WTC11 (cell line): ENCODE measurements at regions not wholly inside any gene's neighbourhood (a gene's known extent, or its start where the extent isn't known, plus 50 kb on each side); places are given as distances from the start of the nearest gene placed in this dataset.

ENCODE experiments used
- ATAC-seq: fragments of 200-7000 bp; cut with Tn5 transposase; 2 replicates; pipeline ENCODE4 v1.10.0; 2021; ENCODE audit warnings: mild to moderate bottlenecking, moderate library complexity
- CTCF ChIA-PET: fragments of 300-600 bp; sonication (Branson Sonifier 250); formaldehyde crosslinking; loops from one replicate; lab custom pipeline; 2021; ENCODE audit warnings: antibody characterized with exemption; lab: Charles Lee
- POLR2A ChIA-PET: fragments of 350-600 bp; sonication (Branson Sonifier 250); formaldehyde crosslinking; loops from one replicate; lab custom pipeline; 2021; ENCODE audit warnings: antibody characterized with exemption; lab: Charles Lee
- DNase-seq: peaks from one replicate; pipeline ENCODE4 v3.0.0; 2021; ENCODE audit warnings: low spot score
- H3K27ac Mint-ChIP-seq: 2 replicates; pipeline ENCODE4 v1.8.0; 2021; ENCODE audit warnings: mixed read lengths
- H3K27me3 Mint-ChIP-seq: 2 replicates; pipeline ENCODE4 v1.8.0; 2021; ENCODE audit warnings: low read depth, mild to moderate bottlenecking, moderate library complexity, mixed read lengths
- H3K36me3 Mint-ChIP-seq: 2 replicates; pipeline ENCODE4 v1.8.0; 2021; ENCODE audit warnings: mixed read lengths
- H3K4me1 Mint-ChIP-seq: 2 replicates; pipeline ENCODE4 v1.8.0; 2022; ENCODE audit warnings: mixed read lengths
- H3K4me3 Mint-ChIP-seq: 2 replicates; pipeline ENCODE4 v1.8.0; 2021; ENCODE audit warnings: mild to moderate bottlenecking, moderate library complexity, mixed read lengths
- H3K9me3 Mint-ChIP-seq: 2 replicates; pipeline ENCODE4 v1.8.0; 2021; ENCODE audit warnings: mixed read lengths
- ATF1 ChIP-seq: sonication (generic); formaldehyde crosslinking; IDR thresholded peaks from 2 replicates; pipeline ENCODE4 v1.8.1; 2023; ENCODE audit warnings: mild to moderate bottlenecking, moderate library complexity, missing genetic modification reagents
- ATF2 ChIP-seq: sonication (generic); formaldehyde crosslinking; IDR thresholded peaks from 2 replicates; pipeline ENCODE4 v1.8.1; 2022; ENCODE audit warnings: low read depth, missing genetic modification reagents, borderline replicate concordance
- CBFB ChIP-seq: sonication (generic); formaldehyde crosslinking; IDR thresholded peaks from 2 replicates; pipeline ENCODE4 v1.8.1; 2022; ENCODE audit warnings: mild to moderate bottlenecking, low read depth, missing genetic modification reagents
- E2F5 ChIP-seq: sonication (generic); formaldehyde crosslinking; IDR thresholded peaks from 2 replicates; pipeline ENCODE4 v1.8.1; 2022; ENCODE audit warnings: mild to moderate bottlenecking, moderate library complexity, missing genetic modification reagents
- ESRRA ChIP-seq: sonication (generic); formaldehyde crosslinking; IDR thresholded peaks from 2 replicates; pipeline ENCODE4 v1.8.1; 2022; ENCODE audit warnings: mild to moderate bottlenecking, missing genetic modification reagents, borderline replicate concordance
- GABPB1 ChIP-seq: sonication (generic); formaldehyde crosslinking; IDR thresholded peaks from 2 replicates; pipeline ENCODE4 v1.8.1; 2023; ENCODE audit warnings: mild to moderate bottlenecking, missing genetic modification reagents
- HMGXB4 ChIP-seq: sonication (generic); formaldehyde crosslinking; IDR thresholded peaks from 2 replicates; pipeline ENCODE4 v1.8.1; 2023; ENCODE audit warnings: mild to moderate bottlenecking, moderate library complexity, missing genetic modification reagents
- JAZF1 ChIP-seq: fragments of 250-450 bp; sonication (Bioruptor Pico); IDR thresholded peaks from 2 replicates; pipeline ENCODE4 v1.9.0; 2021; ENCODE audit warnings: moderate library complexity, mild to moderate bottlenecking, inconsistent platforms
- MAX ChIP-seq: sonication (generic); formaldehyde crosslinking; IDR thresholded peaks from 2 replicates; pipeline ENCODE4 v1.8.0; 2022; ENCODE audit warnings: mild to moderate bottlenecking, missing genetic modification reagents
- MXD4 ChIP-seq: fragments of 250-450 bp; sonication (Bioruptor Pico); IDR thresholded peaks from 2 replicates; pipeline ENCODE4 v1.8.0; 2021; ENCODE audit warnings: mild to moderate bottlenecking, moderate library complexity, borderline replicate concordance
- MYBL2 ChIP-seq: sonication (generic); formaldehyde crosslinking; IDR thresholded peaks from 2 replicates; pipeline ENCODE4 v1.8.1; 2023; ENCODE audit warnings: mild to moderate bottlenecking, moderate library complexity, missing genetic modification reagents
- NR1H2 ChIP-seq: sonication (generic); formaldehyde crosslinking; IDR thresholded peaks from 2 replicates; pipeline ENCODE4 v1.9.0; 2021; ENCODE audit warnings: mild to moderate bottlenecking, moderate library complexity, missing genetic modification reagents
- SMAD4 ChIP-seq: sonication (generic); formaldehyde crosslinking; IDR thresholded peaks from 2 replicates; pipeline ENCODE4 v1.8.0; 2022; ENCODE audit warnings: mild to moderate bottlenecking, missing genetic modification reagents
- SP1 ChIP-seq: sonication (generic); formaldehyde crosslinking; conservative IDR thresholded peaks from 2 replicates; pipeline ENCODE4 v1.8.1; 2022; ENCODE audit warnings: missing genetic modification reagents
- TEAD1 ChIP-seq: sonication (generic); formaldehyde crosslinking; IDR thresholded peaks from 2 replicates; pipeline ENCODE4 v1.8.0; 2022; ENCODE audit warnings: mild to moderate bottlenecking, missing genetic modification reagents
- TEAD4 ChIP-seq: sonication (generic); formaldehyde crosslinking; IDR thresholded peaks from 2 replicates; pipeline ENCODE4 v1.8.0; 2022; ENCODE audit warnings: mild to moderate bottlenecking, missing genetic modification reagents
- ZNF121 ChIP-seq: sonication (generic); formaldehyde crosslinking; IDR thresholded peaks from 2 replicates; pipeline ENCODE4 v1.8.0; 2023; ENCODE audit warnings: missing genetic modification reagents
- ZNF263 ChIP-seq: sonication (generic); formaldehyde crosslinking; IDR thresholded peaks from 2 replicates; pipeline ENCODE4 v1.8.1; 2022; ENCODE audit warnings: low read depth, mild to moderate bottlenecking, moderate library complexity, missing genetic modification reagents
- ZNF396 ChIP-seq: fragments of 250-450 bp; sonication (Bioruptor Pico); IDR thresholded peaks from 2 replicates; pipeline ENCODE4 v1.8.0; 2021; ENCODE audit warnings: mild to moderate bottlenecking, moderate library complexity, borderline replicate concordance
- ZNF423 ChIP-seq: fragments of 250-450 bp; sonication (Bioruptor Pico); IDR thresholded peaks from 2 replicates; pipeline ENCODE4 v2.1.2; 2022; ENCODE audit warnings: mild to moderate bottlenecking, moderate library complexity
- ZNF512 ChIP-seq: sonication (generic); formaldehyde crosslinking; IDR thresholded peaks from 2 replicates; pipeline ENCODE4 v1.8.1; 2022; ENCODE audit warnings: missing genetic modification reagents, borderline replicate concordance
- ZNF671 ChIP-seq: fragments of 250-450 bp; sonication (Bioruptor Pico); IDR thresholded peaks from 2 replicates; pipeline ENCODE4 v1.8.0; 2021; ENCODE audit warnings: mild to moderate bottlenecking
- TF ChIP-seq, protein P1 (sequence below): sonication (generic); formaldehyde crosslinking; IDR thresholded peaks from 2 replicates; pipeline ENCODE4 v1.8.0; 2023; ENCODE audit warnings: missing genetic modification reagents
- TF ChIP-seq, protein P2 (sequence below): sonication (generic); formaldehyde crosslinking; IDR thresholded peaks from 2 replicates; pipeline ENCODE4 v1.8.0; 2022; ENCODE audit warnings: mild to moderate bottlenecking, missing genetic modification reagents
- TF ChIP-seq, protein P3 (sequence below): sonication (generic); formaldehyde crosslinking; IDR thresholded peaks from 2 replicates; pipeline ENCODE4 v1.8.1; 2022; ENCODE audit warnings: mild to moderate bottlenecking, missing genetic modification reagents, moderate library complexity, borderline replicate concordance

DNA sequence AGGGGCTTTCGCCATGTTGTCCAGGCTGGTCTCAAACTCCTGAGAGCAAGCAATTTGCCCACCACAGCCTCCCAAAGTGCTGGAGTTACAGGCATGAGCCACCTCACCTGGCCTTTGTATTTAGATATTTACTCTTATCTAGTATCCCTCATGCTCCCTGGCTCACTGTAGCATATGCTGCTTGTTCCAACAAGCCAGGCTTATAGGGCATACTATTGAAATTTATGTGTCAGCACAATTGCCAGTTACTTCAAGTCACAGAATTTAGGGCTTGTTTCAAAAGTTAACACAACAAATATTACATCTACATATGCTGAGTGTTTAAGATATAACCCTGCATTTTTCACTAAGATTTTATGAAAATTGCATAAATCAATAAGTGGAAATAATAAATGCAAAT is 469.2 kb upstream of the ZNF608 start (continued):
- TF ChIP-seq, protein P1, sequence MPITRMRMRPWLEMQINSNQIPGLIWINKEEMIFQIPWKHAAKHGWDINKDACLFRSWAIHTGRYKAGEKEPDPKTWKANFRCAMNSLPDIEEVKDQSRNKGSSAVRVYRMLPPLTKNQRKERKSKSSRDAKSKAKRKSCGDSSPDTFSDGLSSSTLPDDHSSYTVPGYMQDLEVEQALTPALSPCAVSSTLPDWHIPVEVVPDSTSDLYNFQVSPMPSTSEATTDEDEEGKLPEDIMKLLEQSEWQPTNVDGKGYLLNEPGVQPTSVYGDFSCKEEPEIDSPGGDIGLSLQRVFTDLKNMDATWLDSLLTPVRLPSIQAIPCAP (CRISPR knock-in tag) = no peak
- no peak for TF ChIP-seq ZNF263
- no peak for TF ChIP-seq TEAD4 (CRISPR knock-in tag)
- TF ChIP-seq E2F5 (CRISPR knock-in tag) = no peak
- no peak for TF ChIP-seq SP1 (CRISPR knock-in tag)
- TF ChIP-seq MXD4 (CRISPR knock-in tag) = no peak
- no peak for TF ChIP-seq ZNF121 (CRISPR knock-in tag)

DNA sequence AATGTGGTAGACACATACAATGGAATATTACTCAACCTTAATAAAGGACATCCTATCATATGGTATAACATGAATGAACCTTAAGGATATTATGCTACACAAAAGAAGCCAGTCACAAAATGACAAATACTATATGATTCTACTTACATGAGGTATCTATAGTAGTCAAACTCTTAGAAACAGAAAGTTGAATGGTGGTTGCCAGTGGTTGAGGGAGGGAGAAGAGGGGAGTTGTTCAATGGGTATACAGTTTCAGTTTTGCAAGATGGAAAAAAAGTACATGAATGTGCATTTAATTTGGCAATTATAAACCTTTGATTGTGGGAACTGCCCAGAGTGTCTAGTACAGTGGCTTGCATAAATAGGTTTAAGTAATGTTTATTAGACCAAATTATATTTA is 473.3 kb upstream of the ZNF608 start:
- ChIA-PET CTCF (no interaction called here), POLR2A (no interaction called here)
- peaks cover 10% of the 10 kb centered on the region for H3K9me3 Mint-ChIP-seq
- H3K4me3 Mint-ChIP-seq = no peak overlapping the region
- TF ChIP-seq ZNF423 (no peak), ZNF396 (no peak), CBFB (CRISPR knock-in tag) (no peak), GABPB1 (CRISPR knock-in tag) (no peak), ESRRA (no peak), HMGXB4 (no peak), NR1H2 (no peak), ZNF671 (CRISPR knock-in tag) (no peak), MYBL2 (CRISPR knock-in tag) (no peak), ZNF512 (no peak), TEAD1 (CRISPR knock-in tag) (no peak), JAZF1 (CRISPR knock-in tag) (no peak)
- TF ChIP-seq, protein P2, sequence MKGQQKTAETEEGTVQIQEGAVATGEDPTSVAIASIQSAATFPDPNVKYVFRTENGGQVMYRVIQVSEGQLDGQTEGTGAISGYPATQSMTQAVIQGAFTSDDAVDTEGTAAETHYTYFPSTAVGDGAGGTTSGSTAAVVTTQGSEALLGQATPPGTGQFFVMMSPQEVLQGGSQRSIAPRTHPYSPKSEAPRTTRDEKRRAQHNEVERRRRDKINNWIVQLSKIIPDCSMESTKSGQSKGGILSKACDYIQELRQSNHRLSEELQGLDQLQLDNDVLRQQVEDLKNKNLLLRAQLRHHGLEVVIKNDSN (CRISPR knock-in tag) = no peak
- DNase-seq (no peak), ATAC-seq (no peak)
- no peak overlapping the region for H3K27ac Mint-ChIP-seq
- H3K27me3 Mint-ChIP-seq = no peaks in the 10 kb centered on the region
- H3K36me3 Mint-ChIP-seq = no peaks in the 10 kb centered on the region
- H3K4me1 Mint-ChIP-seq = no peaks in the 10 kb centered on the region

GRCh38 chr5:125220284-125220683 is 473.8 kb upstream of the ZNF608 start:
- ATAC-seq = no peak
- CTCF ChIA-PET = no interaction called here
- Mint-ChIP-seq H3K9me3 (peaks cover 10% of the 10 kb centered on the region), H3K27me3 (no peaks in the 10 kb centered on the region), H3K4me3 (no peak overlapping the region), H3K27ac (no peak overlapping the region), H3K36me3 (no peaks in the 10 kb centered on the region), H3K4me1 (no peaks in the 10 kb centered on the region)
- POLR2A ChIA-PET = no interaction called here
- no peak for DNase-seq
- TF ChIP-seq TEAD4 (CRISPR knock-in tag) = no peak
- no peak for TF ChIP-seq ATF1
- TF ChIP-seq ZNF263 = no peak
- no peak for TF ChIP-seq ATF2 (CRISPR knock-in tag)
- no peak for TF ChIP-seq MAX (CRISPR knock-in tag)
- TF ChIP-seq, protein P3, sequence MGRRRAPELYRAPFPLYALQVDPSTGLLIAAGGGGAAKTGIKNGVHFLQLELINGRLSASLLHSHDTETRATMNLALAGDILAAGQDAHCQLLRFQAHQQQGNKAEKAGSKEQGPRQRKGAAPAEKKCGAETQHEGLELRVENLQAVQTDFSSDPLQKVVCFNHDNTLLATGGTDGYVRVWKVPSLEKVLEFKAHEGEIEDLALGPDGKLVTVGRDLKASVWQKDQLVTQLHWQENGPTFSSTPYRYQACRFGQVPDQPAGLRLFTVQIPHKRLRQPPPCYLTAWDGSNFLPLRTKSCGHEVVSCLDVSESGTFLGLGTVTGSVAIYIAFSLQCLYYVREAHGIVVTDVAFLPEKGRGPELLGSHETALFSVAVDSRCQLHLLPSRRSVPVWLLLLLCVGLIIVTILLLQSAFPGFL (CRISPR knock-in tag) = no peak
- TF ChIP-seq TEAD1 (CRISPR knock-in tag) = no peak
- TF ChIP-seq SMAD4 = no peak
